Neural progenitor cell (in vitro differentiated cells): ENCODE measurements at regions not wholly inside any gene's neighbourhood (a gene's known extent, or its start where the extent isn't known, plus 50 kb on each side); places are given as distances from the start of the nearest gene placed in this dataset.

ENCODE experiments used
- DNase-seq: peaks from one replicate; pipeline ENCODE4 v3.0.0-alpha.2; 2016; ENCODE audit warnings: low spot score
- H2AFZ ChIP-seq: fragments of 200-600 bp; sonication (generic); replicated peaks from 2 replicates; pipeline ENCODE4 v1.6.1; 2016; ENCODE audit warnings: antibody characterized with exemption
- H3F3A ChIP-seq: fragments of 200-600 bp; sonication (generic); 2 replicates; pipeline ENCODE4 v1.6.1; 2016; ENCODE audit warnings: antibody characterized with exemption, low read depth
- H3K27ac ChIP-seq: fragments of 200-600 bp; sonication (generic); 2 replicates; pipeline ENCODE4 v1.5.1; 2016; ENCODE audit warnings: mild to moderate bottlenecking
- H3K27me3 ChIP-seq: fragments of 200-600 bp; sonication (generic); 2 replicates; pipeline ENCODE4 v1.6.1; 2016; ENCODE audit warnings: mild to moderate bottlenecking, moderate library complexity
- H3K36me3 ChIP-seq: fragments of 200-600 bp; sonication (generic); 2 replicates; pipeline ENCODE4 v1.5.1; 2016
- H3K4me1 ChIP-seq: fragments of 200-600 bp; sonication (generic); 2 replicates; pipeline ENCODE4 v1.6.1; 2016; ENCODE audit warnings: mixed run types
- H3K4me2 ChIP-seq: fragments of 200-600 bp; sonication (generic); 2 replicates; pipeline ENCODE4 v1.6.1; 2016
- H3K4me3 ChIP-seq: fragments of 200-600 bp; sonication (generic); 2 replicates; pipeline ENCODE4 v1.5.1; 2016
- H3K79me2 ChIP-seq: fragments of 200-600 bp; sonication (generic); 2 replicates; pipeline ENCODE4 v1.6.1; 2016; ENCODE audit warnings: low read depth
- H3K9ac ChIP-seq: fragments of 200-600 bp; sonication (generic); 2 replicates; pipeline ENCODE4 v1.6.1; 2016
- H3K9me3 ChIP-seq: fragments of 200-600 bp; sonication (generic); 2 replicates; pipeline ENCODE4 v1.5.1; 2016; ENCODE audit warnings: low read depth
- H4K20me1 ChIP-seq: fragments of 200-600 bp; sonication (generic); 2 replicates; pipeline ENCODE4 v1.6.1; 2016; ENCODE audit warnings: low read depth
- H3K27ac Mint-ChIP-seq: 3 replicates; pipeline ENCODE4 v1.8.0; 2021; ENCODE audit warnings: mixed read lengths
- H3K27me3 Mint-ChIP-seq: 2 replicates; pipeline ENCODE4 v1.8.0; 2022; ENCODE audit warnings: low read depth, mild to moderate bottlenecking, inconsistent platforms, moderate library complexity, mixed read lengths; ENCODE audit not compliant: insufficient read depth
- H3K36me3 Mint-ChIP-seq: 3 replicates; pipeline ENCODE4 v1.8.0; 2021; ENCODE audit warnings: mixed read lengths
- H3K4me1 Mint-ChIP-seq: 3 replicates; pipeline ENCODE4 v1.8.0; 2021; ENCODE audit warnings: mixed read lengths
- H3K4me3 Mint-ChIP-seq: 3 replicates; pipeline ENCODE4 v1.8.0; 2021; ENCODE audit warnings: mild to moderate bottlenecking, moderate library complexity, mixed read lengths
- H3K9me3 Mint-ChIP-seq: 3 replicates; pipeline ENCODE4 v1.8.0; 2020; ENCODE audit warnings: mixed read lengths
- CTCF ChIP-seq: fragments of 200-600 bp; sonication (generic); IDR thresholded peaks from 2 replicates; pipeline ENCODE4 v1.5.1; 2017; ENCODE audit warnings: antibody characterized with exemption, mild to moderate bottlenecking
- EZH2 ChIP-seq: fragments of 200-600 bp; sonication (generic); IDR thresholded peaks from 2 replicates; pipeline ENCODE4 v1.6.1; 2017; ENCODE audit warnings: antibody characterized with exemption, mild to moderate bottlenecking, moderate library complexity
- EZH2phosphoT487 ChIP-seq: fragments of 200-600 bp; sonication (generic); IDR thresholded peaks from 2 replicates; pipeline ENCODE4 v1.6.1; 2017; ENCODE audit warnings: antibody characterized with exemption

DNA sequence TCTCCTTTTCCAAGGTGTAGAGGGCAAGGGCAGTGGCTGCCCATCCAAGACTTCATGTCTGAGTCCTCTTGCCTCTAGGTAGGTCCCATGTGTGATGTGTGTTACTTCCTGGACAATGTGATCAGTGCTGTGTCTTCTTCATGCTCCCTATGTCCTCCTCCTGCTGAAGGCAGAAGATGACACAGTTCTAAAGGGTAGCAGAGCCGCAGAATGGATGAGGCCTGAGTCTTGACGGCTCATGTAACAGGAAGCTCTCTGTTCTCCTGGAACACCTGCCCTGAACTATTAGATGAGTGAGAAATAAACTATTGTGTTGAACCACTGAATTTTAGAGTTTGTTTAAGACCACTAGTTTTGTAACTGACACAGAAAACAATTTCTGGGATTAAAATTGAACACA lies 165.9 kb downstream of the NDFIP2 start:
- DNase-seq, result no peak
- TF ChIP-seq CTCF (no peak), EZH2 (no peak)
- Histone ChIP-seq H3K9ac (no peak overlapping the region), H2AFZ (no peak overlapping the region), H3K9me3 (no peaks in the 10 kb centered on the region), H3K4me1 (no peaks in the 10 kb centered on the region), H3F3A (no peaks in the 10 kb centered on the region), H3K4me2 (no peak overlapping the region), H4K20me1 (no peaks in the 10 kb centered on the region), H3K79me2 (no peaks in the 10 kb centered on the region), H3K36me3 (no peaks in the 10 kb centered on the region), H3K4me3 (no peak overlapping the region), H3K27me3 (no peaks in the 10 kb centered on the region), H3K27ac (no peak overlapping the region)
- Mint-ChIP-seq H3K27ac (peak overlapping the region; percentile 54), H3K27me3 (peaks cover 3% of the 10 kb centered on the region), H3K4me3 (no peak overlapping the region), H3K9me3 (no peaks in the 10 kb centered on the region), H3K36me3 (no peaks in the 10 kb centered on the region), H3K4me1 (peaks cover 13% of the 10 kb centered on the region)

DNA sequence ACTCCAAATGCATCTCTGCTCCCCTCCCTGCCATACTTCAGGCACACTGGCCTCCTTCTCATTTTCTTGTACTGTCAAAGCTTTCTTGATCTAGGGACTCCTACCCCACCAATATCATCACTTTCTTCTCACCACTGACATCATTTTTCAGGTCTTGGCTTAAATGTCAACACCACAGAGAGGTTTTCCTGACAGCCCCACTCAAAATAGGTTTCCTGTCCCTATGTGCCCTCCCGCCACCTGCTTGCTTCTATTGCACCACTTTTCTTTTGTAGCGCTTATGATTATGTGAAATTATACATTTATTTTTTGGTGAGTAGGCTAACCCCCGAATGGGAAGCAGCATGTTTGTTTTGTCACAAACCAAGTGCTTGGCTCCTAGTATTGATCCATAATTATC lies 164.6 kb downstream of the NDFIP2 start:
- H3K36me3 ChIP-seq, result no peaks in the 10 kb centered on the region
- H3K27ac Mint-ChIP-seq, result peak overlapping the region; percentile 6
- H3K27ac ChIP-seq, result no peak overlapping the region
- H3K4me1 Mint-ChIP-seq, result peaks cover 13% of the 10 kb centered on the region
- H3K79me2 ChIP-seq, result no peaks in the 10 kb centered on the region
- H3K4me2 ChIP-seq, result no peak overlapping the region
- no peak for DNase-seq
- H4K20me1 ChIP-seq, result no peaks in the 10 kb centered on the region
- no peaks in the 10 kb centered on the region for H3K9me3 ChIP-seq
- H3K4me3 Mint-ChIP-seq, result no peak overlapping the region
- H3K9ac ChIP-seq, result no peak overlapping the region
- H3K4me3 ChIP-seq, result no peak overlapping the region
- H2AFZ ChIP-seq, result no peak overlapping the region
- H3F3A ChIP-seq, result no peaks in the 10 kb centered on the region
- H3K36me3 Mint-ChIP-seq, result no peaks in the 10 kb centered on the region
- no peaks in the 10 kb centered on the region for H3K4me1 ChIP-seq
- no peaks in the 10 kb centered on the region for H3K9me3 Mint-ChIP-seq
- H3K27me3 Mint-ChIP-seq, result peaks cover 3% of the 10 kb centered on the region
- TF ChIP-seq CTCF, result no peak
- TF ChIP-seq EZH2phosphoT487, result no peak
- TF ChIP-seq EZH2, result no peak
- H3K27me3 ChIP-seq, result no peaks in the 10 kb centered on the region

GRCh38 chr13:79642596-79642995 lies 161.6 kb downstream of the NDFIP2 start:
- Mint-ChIP-seq H3K4me1 (peaks cover 19% of the 10 kb centered on the region), H3K36me3 (no peaks in the 10 kb centered on the region), H3K27ac (peak overlapping the region; percentile 84), H3K27me3 (peaks cover 3% of the 10 kb centered on the region), H3K9me3 (no peaks in the 10 kb centered on the region), H3K4me3 (no peak overlapping the region)
- Histone ChIP-seq H3K4me2 (no peak overlapping the region), H3K4me1 (no peaks in the 10 kb centered on the region), H3K27ac (no peak overlapping the region), H3K9ac (no peak overlapping the region), H3K9me3 (no peaks in the 10 kb centered on the region), H3F3A (no peaks in the 10 kb centered on the region), H3K27me3 (no peaks in the 10 kb centered on the region), H2AFZ (no peak overlapping the region), H4K20me1 (no peaks in the 10 kb centered on the region), H3K4me3 (no peak overlapping the region), H3K36me3 (no peaks in the 10 kb centered on the region), H3K79me2 (no peaks in the 10 kb centered on the region)
- TF ChIP-seq EZH2 (no peak), CTCF (peak; percentile 12)
- no peak for DNase-seq
